Adrenal gland (tissue), 9 donors: ENCODE measurements at regions not wholly inside any gene's neighbourhood (a gene's known extent, or its start where the extent isn't known, plus 50 kb on each side); places are given as distances from the start of the nearest gene placed in this dataset.
"Not testable (repeated sequence)": the region's sequence is repeated elsewhere in the genome, so short reads cannot be mapped to it uniquely, and the experiment has no call there.

Source experiments
- DNase-seq, 7 donors: peaks; one replicate each; pipeline ENCODE4 v3.0.0-alpha.2; 2019 to 2020
- H3K27ac ChIP-seq, 5 donors: fragments of 200-600 bp; sonication (generic) in 4 of 5; 1 replicate in 3 of 5; 2 replicates in 2 of 5; pipeline versions ENCODE4 v1.5.1 to v1.8.0; 2016 to 2020; ENCODE audit warnings: mild to moderate bottlenecking in 1 of 5
- H3K27me3 ChIP-seq: fragments of 200-600 bp; 2 replicates; pipeline ENCODE4 v1.8.0; 2021
- H3K36me3 ChIP-seq, 2 donors: fragments of 200-600 bp; replicated peaks in 1 of 2; 1 replicate in 1 of 2; 2 replicates in 1 of 2; pipeline versions ENCODE4 v1.5.1 to v1.8.0; 2018 to 2022
- H3K4me1 ChIP-seq, 2 donors: fragments of 200-600 bp; replicated peaks in 1 of 2; 1 replicate in 1 of 2; 2 replicates in 1 of 2; pipeline versions ENCODE4 v1.5.1 to v1.8.0; 2018 to 2021
- H3K4me3 ChIP-seq, 4 donors: fragments of 200-600 bp; sonication (generic) in 3 of 4; one replicate each; pipeline ENCODE4 v1.5.1; 2016 to 2018
- H3K9me3 ChIP-seq, 3 donors: fragments of 200-600 bp; sonication (generic) in 1 of 3; replicated peaks in 1 of 3; 1 replicate in 2 of 3; 2 replicates in 1 of 3; pipeline versions ENCODE4 v1.5.1 to v1.8.0; 2016 to 2021
- POLR2A ChIP-seq, 2 donors: fragments of 450-650 bp; IDR thresholded peaks; one replicate each; pipeline ENCODE4 v1.6.1; 2017; ENCODE audit warnings: antibody characterized with exemption in 2 of 2, mild to moderate bottlenecking in 2 of 2, moderate library complexity in 1 of 2
- WGBS, 4 donors: extraction: QIAGEN DNeasy Blood & Tissue Kit in 2 of 4; methylation state at CpG; one replicate each; pipeline versions ENCODE4 v1.1.5 to v1.1.7; 2013 to 2017; 5-methylcytosine and 5-hydroxymethylcytosine counted together
- intact Hi-C, 2 donors: fragments of 100-400 bp; cut with DNase I; formaldehyde crosslinking; loops; one replicate each; pipeline versions ENCODE4 v1.14.1 to v1.15.0; 2022 to 2023
- TF ChIP-seq, protein P1 (sequence below), 6 experiments: fragments of 450-650 bp in 4 of 6; fragments of 200-600 bp in 2 of 6; sonication (generic) in 1 of 6; IDR thresholded peaks; 1 replicate in 5 of 6; 2 replicates in 1 of 6; pipeline versions ENCODE4 v1.5.1 to v1.8.0; 2016 to 2021; ENCODE audit warnings: antibody characterized with exemption in 6 of 6, mild to moderate bottlenecking in 2 of 6, moderate library complexity in 1 of 6
- donor health status: healthy with polysubstance abuse.
- donor health status: Bipolar disorder and iron deficiency.
- donor health status: DM: yes; HTN: yes; CAD: no.
- donor health status: DM: no; HTN: no; CAD: no.
- donor health status: DM: no; HTN: no; CAD: no.

DNA sequence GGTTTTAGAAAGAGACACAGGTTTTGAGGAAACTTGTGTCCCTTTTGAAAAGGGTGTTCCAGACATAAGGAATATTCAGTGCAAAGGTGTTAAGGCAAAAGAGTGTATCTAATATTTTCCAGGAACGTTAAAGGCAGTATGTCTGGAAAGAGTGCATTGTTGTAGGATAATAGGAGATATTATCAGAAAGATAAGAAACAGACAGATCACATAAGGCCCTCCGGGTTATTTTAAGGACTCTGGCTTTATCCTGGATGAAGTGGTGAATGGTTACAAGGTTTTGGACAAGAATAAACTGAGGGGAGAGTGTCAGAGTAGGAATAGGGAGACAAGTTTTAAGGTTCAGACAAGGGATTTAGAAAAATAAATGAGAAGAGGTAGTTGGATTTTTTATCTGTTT is 493.7 kb upstream of the GRM7 start:
- Histone ChIP-seq H3K4me3 (no peak overlapping the region), H3K4me1 (no peaks in the 10 kb centered on the region), H3K36me3 (no peaks in the 10 kb centered on the region), H3K27ac (no peak overlapping the region), H3K27me3 (no peaks in the 10 kb centered on the region), H3K9me3 (no peaks in the 10 kb centered on the region)
- no peak for DNase-seq
- WGBS, 4 donors, result 47 to 56% (median 50%) methylated on average over 2 of the region's 2 CpGs
- no peak for TF ChIP-seq POLR2A (IDR thresholded peaks at IDR 0.05)
- intact Hi-C loops, result no loop called here

DNA sequence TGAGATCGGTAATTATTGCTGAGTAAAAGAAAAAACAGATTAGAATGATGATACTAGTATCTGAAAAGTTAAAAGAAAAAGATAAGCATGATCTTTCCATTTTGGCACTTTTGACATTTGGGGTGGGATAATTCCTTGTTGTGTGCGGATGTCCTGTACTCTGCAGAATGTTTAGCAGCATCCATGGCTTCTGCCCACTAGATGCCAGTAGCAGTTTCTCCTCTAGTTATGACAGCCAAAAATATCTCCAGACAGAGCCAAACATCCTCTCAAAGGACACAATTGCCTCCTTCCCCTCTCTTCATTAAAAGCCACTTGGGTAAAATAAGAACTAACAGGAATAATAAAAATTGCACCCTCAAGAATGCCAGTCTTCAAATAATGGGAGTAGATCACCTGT is 468.8 kb upstream of the GRM7 start:
- Histone ChIP-seq H3K27ac (no peak overlapping the region), H3K4me1 (no peaks in the 10 kb centered on the region), H3K36me3 (no peaks in the 10 kb centered on the region), H3K27me3 (no peaks in the 10 kb centered on the region), H3K4me3 (no peak overlapping the region), H3K9me3 (no peaks in the 10 kb centered on the region)
- 76 to 87% (median 79%) methylated on average over 2 of the region's 2 CpGs for WGBS, 4 donors
- intact Hi-C loops, result no loop called here
- TF ChIP-seq, protein P1, sequence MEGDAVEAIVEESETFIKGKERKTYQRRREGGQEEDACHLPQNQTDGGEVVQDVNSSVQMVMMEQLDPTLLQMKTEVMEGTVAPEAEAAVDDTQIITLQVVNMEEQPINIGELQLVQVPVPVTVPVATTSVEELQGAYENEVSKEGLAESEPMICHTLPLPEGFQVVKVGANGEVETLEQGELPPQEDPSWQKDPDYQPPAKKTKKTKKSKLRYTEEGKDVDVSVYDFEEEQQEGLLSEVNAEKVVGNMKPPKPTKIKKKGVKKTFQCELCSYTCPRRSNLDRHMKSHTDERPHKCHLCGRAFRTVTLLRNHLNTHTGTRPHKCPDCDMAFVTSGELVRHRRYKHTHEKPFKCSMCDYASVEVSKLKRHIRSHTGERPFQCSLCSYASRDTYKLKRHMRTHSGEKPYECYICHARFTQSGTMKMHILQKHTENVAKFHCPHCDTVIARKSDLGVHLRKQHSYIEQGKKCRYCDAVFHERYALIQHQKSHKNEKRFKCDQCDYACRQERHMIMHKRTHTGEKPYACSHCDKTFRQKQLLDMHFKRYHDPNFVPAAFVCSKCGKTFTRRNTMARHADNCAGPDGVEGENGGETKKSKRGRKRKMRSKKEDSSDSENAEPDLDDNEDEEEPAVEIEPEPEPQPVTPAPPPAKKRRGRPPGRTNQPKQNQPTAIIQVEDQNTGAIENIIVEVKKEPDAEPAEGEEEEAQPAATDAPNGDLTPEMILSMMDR (IDR thresholded peaks at IDR 0.05), result no peak
- TF ChIP-seq POLR2A (IDR thresholded peaks at IDR 0.05), result no peak
- DNase-seq, result no peak

DNA sequence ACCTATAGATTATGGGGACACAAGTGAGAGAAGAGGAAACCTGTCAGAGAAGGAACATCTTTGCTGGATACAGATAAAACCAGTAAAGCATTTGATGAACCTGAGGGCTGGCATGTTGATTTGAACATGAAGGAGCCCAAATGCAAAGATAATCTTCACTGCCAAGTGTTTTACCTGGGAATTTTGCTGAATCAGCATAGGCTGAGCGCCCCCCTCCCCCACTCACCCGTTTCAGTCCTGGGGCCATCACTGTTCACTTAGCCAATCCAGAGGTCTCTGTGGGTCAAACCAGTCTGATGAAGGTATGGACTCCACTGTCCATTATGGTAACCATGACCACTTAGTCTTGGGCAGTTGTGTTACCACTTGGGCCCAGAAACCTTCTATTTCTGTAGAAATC is 466.0 kb upstream of the GRM7 start:
- Histone ChIP-seq H3K4me3 (no peak overlapping the region), H3K36me3 (no peaks in the 10 kb centered on the region), H3K9me3 (no peaks in the 10 kb centered on the region), H3K27ac (no peak overlapping the region), H3K4me1 (no peaks in the 10 kb centered on the region), H3K27me3 (no peaks in the 10 kb centered on the region)
- no peak for TF ChIP-seq POLR2A (IDR thresholded peaks at IDR 0.05)
- TF ChIP-seq, protein P1 (IDR thresholded peaks at IDR 0.05), result no peak
- no peak for DNase-seq
- intact Hi-C loops, result no loop called here
- WGBS, 4 donors, result 72 to 91% (median 77%) methylated on average over 2 of the region's 2 CpGs

DNA sequence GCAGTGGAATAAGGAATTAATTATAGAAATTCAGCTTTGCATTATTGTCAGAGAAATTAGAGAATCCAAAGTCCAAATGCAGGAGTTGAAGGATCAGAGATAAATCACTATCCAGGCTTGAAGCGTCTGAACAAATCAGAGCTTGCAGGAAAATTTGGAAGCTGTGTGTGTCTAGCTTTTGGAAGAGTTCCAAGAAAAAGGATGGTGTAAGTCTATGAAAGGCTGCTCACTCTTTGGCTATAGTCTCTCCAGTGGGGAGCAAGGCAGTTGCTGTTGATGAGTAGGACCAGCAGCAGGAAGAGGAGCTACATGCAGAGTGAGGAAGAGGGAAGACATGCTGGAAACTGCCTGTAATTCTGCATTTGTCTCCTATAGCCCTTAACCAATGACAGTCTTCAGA is 464.3 kb upstream of the GRM7 start:
- whole genome bisulfite sequencing, 4 donors, result 14 to 29% (median 27%) methylated on average over 1 of the region's 1 CpG
- no peak overlapping the region for H3K4me3 ChIP-seq
- H3K27me3 ChIP-seq, result no peaks in the 10 kb centered on the region
- H3K4me1 ChIP-seq, result no peaks in the 10 kb centered on the region
- H3K36me3 ChIP-seq, result no peaks in the 10 kb centered on the region
- DNase-seq, result no peak
- no peaks in the 10 kb centered on the region for H3K9me3 ChIP-seq
- TF ChIP-seq, protein P1 (IDR thresholded peaks at IDR 0.05), result no peak
- no peak for TF ChIP-seq POLR2A (IDR thresholded peaks at IDR 0.05)
- H3K27ac ChIP-seq, result no peak overlapping the region
- intact Hi-C loops, result no loop called here

DNA sequence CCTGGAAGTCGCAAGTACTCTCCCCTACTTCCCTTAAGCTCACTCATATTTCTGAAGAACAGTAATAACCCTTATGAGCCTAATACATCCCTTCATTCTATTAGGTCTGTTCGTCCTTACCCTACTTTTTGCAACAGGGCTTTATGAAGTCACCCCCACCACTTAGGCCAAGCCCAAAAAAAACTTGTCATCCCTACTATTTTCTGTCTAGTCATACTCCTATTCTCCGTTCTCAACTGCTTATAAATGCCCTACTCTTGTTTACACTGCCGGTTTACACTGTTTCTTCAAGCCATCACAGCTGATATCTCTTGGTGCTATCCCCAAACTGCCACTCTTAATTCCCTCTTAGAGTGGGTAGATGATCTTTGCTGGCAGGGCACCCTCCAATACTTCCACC is 458.2 kb upstream of the GRM7 start:
- intact Hi-C loops, H3K9me3 ChIP-seq, H3K27me3 ChIP-seq, H3K36me3 ChIP-seq, H3K4me1 ChIP-seq, H3K4me3 ChIP-seq, H3K27ac ChIP-seq, DNase-seq: not testable (repeated sequence)
- WGBS, 4 donors, result 78 to 94% (median 84%) methylated on average over 4 of the region's 4 CpGs

DNA sequence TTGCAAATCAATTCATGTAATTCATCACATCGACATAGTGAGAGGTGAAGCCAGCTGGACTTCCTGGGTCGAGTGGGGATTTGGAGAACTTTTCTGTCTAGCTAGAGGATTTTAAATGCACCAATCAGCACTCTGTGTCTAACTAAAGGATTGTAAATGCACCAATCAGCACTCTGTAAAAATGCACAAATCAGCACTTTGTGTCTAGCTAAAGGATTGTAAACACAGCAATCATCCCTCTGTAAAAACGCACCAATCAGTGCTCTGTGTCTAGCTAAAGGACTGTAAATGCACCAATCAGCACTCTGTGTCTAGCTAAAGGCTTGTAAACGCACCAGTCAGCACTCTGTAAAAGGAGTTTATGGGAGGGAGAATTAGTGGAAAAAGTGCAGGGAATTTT is 454.0 kb upstream of the GRM7 start:
- H3K4me1 ChIP-seq, H3K27ac ChIP-seq, H3K4me3 ChIP-seq, DNase-seq, H3K9me3 ChIP-seq, H3K36me3 ChIP-seq, intact Hi-C loops, H3K27me3 ChIP-seq: not testable (repeated sequence)
- 74 to 79% (median 77%) methylated on average over 4 of the region's 4 CpGs for WGBS, 4 donors
